ENCODE measurements at regions not wholly inside any gene's neighbourhood (a gene's known extent, or its start where the extent isn't known, plus 50 kb on each side); places are given as distances from the start of the nearest gene placed in this dataset.
"Not testable (repeated sequence)": the region's sequence is repeated elsewhere in the genome, so short reads cannot be mapped to it uniquely, and the experiment has no call there.

DNA sequence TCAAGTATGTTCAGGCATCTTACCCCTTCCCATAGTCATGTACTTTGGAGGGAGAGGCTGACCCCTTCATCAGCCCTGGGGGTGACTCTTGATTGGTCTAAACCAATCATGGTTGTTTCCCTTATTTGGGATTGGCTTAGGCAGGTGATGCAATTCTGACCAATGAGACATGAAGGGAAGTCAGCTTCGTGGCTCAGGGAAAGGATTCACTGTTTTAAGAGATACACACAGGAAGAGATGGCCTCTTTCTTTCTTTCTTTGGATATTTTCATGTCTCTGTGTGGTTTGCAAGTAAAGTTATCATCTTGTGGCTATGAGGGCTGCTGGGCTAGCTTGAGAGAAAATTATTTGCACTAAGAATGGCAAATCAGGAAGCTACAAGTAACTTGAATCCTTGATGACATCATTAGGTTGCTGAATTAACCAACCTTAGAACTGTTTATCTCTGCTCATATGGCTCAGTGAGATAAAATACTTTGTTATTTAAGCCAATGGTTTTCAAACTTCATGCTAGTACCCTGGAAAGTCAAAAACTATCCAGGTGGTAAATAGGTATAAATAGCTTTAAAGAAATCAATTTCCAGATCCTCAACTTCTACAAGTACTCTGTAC, 144.2 kb upstream of the CENPW start:
- peaks cover 8% of the 10 kb centered on the region for H3K36me3 Mint-ChIP-seq (ENCODE audit: low read depth)
- peaks cover 5% of the 10 kb centered on the region for H3K9me3 Mint-ChIP-seq
- no peaks in the 10 kb centered on the region for H3K27me3 Mint-ChIP-seq
- H3K27ac Mint-ChIP-seq = no peak overlapping the region
- no peak overlapping the region for H3K4me3 Mint-ChIP-seq
- H3K4me1 Mint-ChIP-seq = peaks cover 11% of the 10 kb centered on the region
- ChIA-PET POLR2A (no interaction called here), CTCF (no interaction called here)
- DNase-seq = no peak

- no peaks in the 10 kb centered on the region for H3K27me3 Mint-ChIP-seq
- no peak overlapping the region for H3K4me3 Mint-ChIP-seq
- ChIA-PET CTCF (no interaction called here), POLR2A (no interaction called here)
- H3K4me1 Mint-ChIP-seq = peaks cover 11% of the 10 kb centered on the region
- H3K36me3 Mint-ChIP-seq (ENCODE audit: low read depth) = peaks cover 8% of the 10 kb centered on the region
- no peak overlapping the region for H3K27ac Mint-ChIP-seq
- no peak for DNase-seq
- H3K9me3 Mint-ChIP-seq = peaks cover 5% of the 10 kb centered on the region
These were observed 141.3 kb upstream of the CENPW start for GRCh38 chr6:126198631-126199030.

GRCh38 chr6:126199466-126199865, 140.4 kb upstream of the CENPW start:
- Mint-ChIP-seq H3K27me3 (no peaks in the 10 kb centered on the region), H3K9me3 (peaks cover 5% of the 10 kb centered on the region), H3K36me3 (ENCODE audit: low read depth) (peaks cover 8% of the 10 kb centered on the region), H3K27ac (peak overlapping the region; percentile 36), H3K4me1 (peaks cover 11% of the 10 kb centered on the region), H3K4me3 (peak overlapping the region; percentile 25)
- CTCF ChIA-PET = no interaction called here
- no peak for DNase-seq
- POLR2A ChIA-PET = no interaction called here

DNA sequence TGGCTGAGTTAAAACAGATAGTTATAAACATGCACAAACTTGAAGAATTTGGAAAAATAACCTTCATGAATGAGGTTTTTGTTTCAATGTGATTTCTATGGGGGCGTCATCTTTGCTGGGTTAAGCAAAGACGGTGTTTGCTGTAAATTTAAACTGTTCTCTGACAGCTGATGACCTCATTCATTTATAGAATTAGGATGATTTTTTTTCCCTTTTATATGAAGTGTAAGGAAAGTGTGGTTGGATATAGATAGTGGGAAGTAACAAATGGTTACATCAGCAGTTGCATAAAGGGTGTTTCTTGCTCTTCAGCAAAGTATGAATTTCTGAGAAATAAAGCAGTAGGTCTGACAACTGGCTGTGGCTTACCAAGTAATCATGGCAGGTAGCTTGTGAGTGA, 137.2 kb upstream of the CENPW start:
- H3K27me3 Mint-ChIP-seq = no peaks in the 10 kb centered on the region
- ChIA-PET CTCF (no interaction called here), POLR2A (no interaction called here)
- no peak overlapping the region for H3K27ac Mint-ChIP-seq
- no peak overlapping the region for H3K4me3 Mint-ChIP-seq
- peaks cover 11% of the 10 kb centered on the region for H3K4me1 Mint-ChIP-seq
- H3K9me3 Mint-ChIP-seq = peaks cover 5% of the 10 kb centered on the region
- no peak for DNase-seq
- peaks cover 8% of the 10 kb centered on the region for H3K36me3 Mint-ChIP-seq (ENCODE audit: low read depth)

DNA sequence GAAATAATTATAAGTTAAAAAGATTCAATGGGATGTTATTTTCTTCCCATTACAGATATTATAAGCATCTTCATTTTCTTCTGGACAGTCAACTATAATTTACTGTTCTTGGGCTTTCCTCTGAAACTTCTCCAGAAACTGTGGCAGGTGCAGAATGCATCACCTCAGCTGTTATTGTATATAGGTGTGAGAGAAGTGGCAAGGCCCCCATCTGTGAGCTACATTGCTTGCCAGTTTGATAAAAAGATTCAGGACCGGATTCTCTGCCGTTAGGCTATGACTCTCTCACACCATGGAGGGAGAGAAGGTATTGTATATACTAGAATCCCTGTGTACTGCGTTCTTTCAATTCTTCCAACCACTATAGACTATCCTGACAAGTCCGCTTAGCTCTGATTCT, 135.8 kb upstream of the CENPW start:
- CTCF ChIA-PET = no interaction called here
- DNase-seq = no peak
- POLR2A ChIA-PET = no interaction called here
- H3K36me3 Mint-ChIP-seq (ENCODE audit: low read depth) = peaks cover 3% of the 10 kb centered on the region
- peaks cover 7% of the 10 kb centered on the region for H3K4me1 Mint-ChIP-seq
- H3K9me3 Mint-ChIP-seq = peaks cover 5% of the 10 kb centered on the region
- no peak overlapping the region for H3K4me3 Mint-ChIP-seq
- H3K27me3 Mint-ChIP-seq = no peaks in the 10 kb centered on the region
- no peak overlapping the region for H3K27ac Mint-ChIP-seq

DNA sequence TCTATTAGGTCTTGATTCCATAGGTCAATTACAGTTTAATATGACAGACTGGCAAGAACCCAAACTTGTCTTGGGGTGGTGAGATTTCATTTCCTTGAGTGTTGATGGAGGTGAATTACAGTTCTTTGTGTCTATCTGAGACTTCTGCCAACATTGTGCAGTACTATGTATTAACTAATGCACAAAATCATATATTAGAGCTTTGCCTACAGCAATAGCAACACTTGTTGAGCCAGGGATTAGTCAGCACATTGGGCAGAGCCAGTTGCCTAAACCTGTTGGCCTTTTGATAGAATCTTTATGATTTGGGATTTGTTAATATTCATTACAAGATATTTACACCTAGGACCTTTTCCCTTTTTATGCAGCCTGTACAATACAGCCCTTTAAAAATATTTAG, 135.3 kb upstream of the CENPW start:
- Mint-ChIP-seq H3K27me3 (no peaks in the 10 kb centered on the region), H3K4me1 (peaks cover 2% of the 10 kb centered on the region), H3K36me3 (ENCODE audit: low read depth) (peaks cover 3% of the 10 kb centered on the region), H3K9me3 (peaks cover 4% of the 10 kb centered on the region), H3K27ac (no peak overlapping the region), H3K4me3 (no peak overlapping the region)
- no peak for DNase-seq
- ChIA-PET POLR2A (no interaction called here), CTCF (no interaction called here)

GRCh38 chr6:126206504-126207246, 133.2 kb upstream of the CENPW start:
- no peak for DNase-seq
- Mint-ChIP-seq H3K4me3 (no peak overlapping the region), H3K4me1 (no peaks in the 10 kb centered on the region), H3K9me3 (no peaks in the 10 kb centered on the region), H3K27ac (no peak overlapping the region), H3K27me3 (no peaks in the 10 kb centered on the region), H3K36me3 (ENCODE audit: low read depth) (no peaks in the 10 kb centered on the region)
- ChIA-PET CTCF (no interaction called here), POLR2A (no interaction called here)

DNA sequence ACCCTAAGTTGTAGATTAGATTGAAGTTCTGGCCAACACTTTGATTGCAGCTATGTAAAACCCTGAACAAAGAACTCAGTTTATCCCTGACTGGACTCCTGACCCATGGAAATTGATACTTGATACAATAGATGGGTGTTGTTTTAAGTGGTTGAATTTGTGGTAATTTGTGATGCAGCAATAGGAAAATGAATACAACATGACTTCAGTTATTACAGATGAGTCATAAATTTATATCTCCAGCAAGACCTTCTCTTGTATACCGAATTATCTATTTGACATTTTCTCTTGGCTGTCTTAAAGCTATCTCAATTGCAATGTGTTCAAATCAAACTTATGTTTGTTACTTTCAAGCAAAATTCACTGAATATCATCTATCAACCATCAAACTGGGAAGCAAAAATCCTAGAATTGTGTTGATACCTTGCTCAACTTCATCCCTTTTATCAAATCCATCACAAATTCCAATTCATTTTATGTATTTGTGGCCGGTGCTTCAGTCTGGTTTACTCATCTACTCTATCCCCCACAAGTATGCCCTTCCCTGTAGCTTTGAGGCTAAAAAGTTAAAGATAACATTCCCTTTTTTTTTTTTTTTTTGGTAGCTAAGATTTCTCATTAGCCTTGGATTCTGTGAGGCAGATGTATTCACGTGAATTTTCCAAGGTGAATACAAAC, 129.4 kb upstream of the CENPW start:
- H3K27me3 Mint-ChIP-seq = no peaks in the 10 kb centered on the region
- ChIA-PET CTCF (no interaction called here), POLR2A (no interaction called here)
- H3K4me1 Mint-ChIP-seq = no peaks in the 10 kb centered on the region
- H3K27ac Mint-ChIP-seq = no peak overlapping the region
- no peaks in the 10 kb centered on the region for H3K9me3 Mint-ChIP-seq
- no peak for DNase-seq
- H3K4me3 Mint-ChIP-seq = no peak overlapping the region
- no peaks in the 10 kb centered on the region for H3K36me3 Mint-ChIP-seq (ENCODE audit: low read depth)

GRCh38 chr6:126217497-126217896, 122.4 kb upstream of the CENPW start:
- no peak for DNase-seq
- Mint-ChIP-seq H3K27ac (no peak overlapping the region), H3K9me3 (no peaks in the 10 kb centered on the region), H3K36me3 (ENCODE audit: low read depth) (no peaks in the 10 kb centered on the region), H3K27me3 (no peaks in the 10 kb centered on the region), H3K4me1 (no peaks in the 10 kb centered on the region), H3K4me3 (no peak overlapping the region)
- POLR2A ChIA-PET = no interaction called here
- CTCF ChIA-PET = no interaction called here

DNA sequence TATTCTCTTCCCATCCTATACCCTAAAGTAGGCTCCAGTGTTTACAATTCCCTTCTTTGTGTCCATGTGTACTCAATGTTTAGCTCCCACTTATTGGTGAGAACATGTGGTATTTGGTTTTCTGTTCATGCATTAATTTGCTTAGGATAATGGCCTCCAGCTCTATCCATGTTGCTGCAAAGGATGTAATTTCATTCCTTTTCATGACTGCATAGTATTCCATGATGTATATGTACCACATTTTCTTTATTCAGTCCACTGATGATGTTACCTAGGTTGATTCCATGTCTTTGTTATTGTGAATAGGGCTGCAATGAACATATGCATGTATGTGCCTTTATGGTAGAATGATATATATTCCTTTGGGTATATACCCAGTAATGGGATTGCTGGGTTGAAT, 119.0 kb upstream of the CENPW start:
- H3K4me3 Mint-ChIP-seq; H3K36me3 Mint-ChIP-seq (ENCODE audit: low read depth); DNase-seq; H3K9me3 Mint-ChIP-seq; H3K27me3 Mint-ChIP-seq; H3K4me1 Mint-ChIP-seq; H3K27ac Mint-ChIP-seq; CTCF ChIA-PET; POLR2A ChIA-PET: not testable (repeated sequence)

DNA sequence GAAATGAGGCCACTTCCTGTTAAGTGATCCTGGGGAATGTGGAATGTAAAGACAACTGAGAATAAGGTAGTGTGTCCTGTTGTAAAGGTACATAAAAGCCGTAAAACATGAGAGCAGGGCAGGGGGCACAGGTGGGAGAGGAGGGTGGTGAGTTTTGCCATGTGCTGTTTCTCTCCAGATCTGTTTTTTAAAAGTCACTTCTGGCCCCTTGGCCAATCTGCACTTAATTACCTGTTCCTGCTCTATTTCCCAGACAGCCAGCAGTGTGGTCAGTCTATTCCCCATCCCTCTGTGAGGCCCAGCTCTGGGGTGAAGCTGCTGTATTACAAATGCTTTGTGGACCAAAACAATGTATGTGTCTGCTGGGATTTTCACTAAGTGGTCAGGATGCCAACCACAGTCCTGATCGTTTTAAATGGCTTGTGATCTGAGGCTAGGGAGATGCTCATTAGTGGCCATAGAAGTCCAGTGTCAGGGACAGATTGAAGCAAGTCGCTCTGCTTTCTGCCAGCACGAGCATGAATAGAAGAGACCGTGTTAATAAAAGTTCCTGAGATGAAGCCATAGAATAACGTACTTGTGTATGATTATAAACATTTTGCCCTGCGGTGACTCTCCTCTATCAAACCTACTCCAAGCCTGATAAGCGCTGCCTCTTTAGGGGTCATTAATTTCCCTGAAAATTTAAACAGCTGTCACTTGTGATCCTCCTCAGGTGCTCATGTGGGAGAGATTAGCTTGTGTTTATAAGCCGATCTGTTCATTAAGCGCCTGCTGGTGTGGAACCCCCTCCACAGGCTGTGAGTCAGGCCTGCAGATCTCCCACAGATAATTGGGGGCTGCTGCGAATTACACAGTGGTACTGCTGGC, 111.8 kb upstream of the CENPW start:
- H3K4me3 Mint-ChIP-seq = no peak overlapping the region
- CTCF ChIA-PET = no interaction called here
- H3K27me3 Mint-ChIP-seq = no peaks in the 10 kb centered on the region
- H3K36me3 Mint-ChIP-seq (ENCODE audit: low read depth) = no peaks in the 10 kb centered on the region
- no peaks in the 10 kb centered on the region for H3K4me1 Mint-ChIP-seq
- POLR2A ChIA-PET = no interaction called here
- H3K9me3 Mint-ChIP-seq = no peaks in the 10 kb centered on the region
- DNase-seq = no peak
- no peak overlapping the region for H3K27ac Mint-ChIP-seq

DNA sequence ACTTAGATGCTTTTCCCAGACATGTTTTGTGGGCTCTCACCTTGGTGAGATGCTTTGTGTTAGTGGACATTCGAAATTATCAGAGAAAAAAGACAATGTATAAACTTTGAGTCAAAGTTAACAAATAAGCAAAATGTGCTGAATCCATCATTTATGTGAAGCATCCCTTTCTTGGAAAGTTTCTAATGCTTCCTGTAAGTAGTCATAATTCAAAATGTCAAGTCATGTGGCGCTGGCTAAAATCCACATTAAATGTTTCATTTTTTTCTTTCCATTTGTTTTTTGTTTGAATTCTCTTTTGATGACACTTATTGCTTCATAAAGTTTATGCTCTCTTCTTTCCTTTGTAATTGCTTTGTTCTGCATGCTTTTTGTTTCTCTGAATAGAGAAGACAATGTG, 107.2 kb upstream of the CENPW start:
- ChIA-PET CTCF (no interaction called here), POLR2A (no interaction called here)
- DNase-seq = no peak
- Mint-ChIP-seq H3K9me3 (no peaks in the 10 kb centered on the region), H3K36me3 (ENCODE audit: low read depth) (no peaks in the 10 kb centered on the region), H3K27ac (no peak overlapping the region), H3K27me3 (no peaks in the 10 kb centered on the region), H3K4me3 (no peak overlapping the region), H3K4me1 (no peaks in the 10 kb centered on the region)

DNA sequence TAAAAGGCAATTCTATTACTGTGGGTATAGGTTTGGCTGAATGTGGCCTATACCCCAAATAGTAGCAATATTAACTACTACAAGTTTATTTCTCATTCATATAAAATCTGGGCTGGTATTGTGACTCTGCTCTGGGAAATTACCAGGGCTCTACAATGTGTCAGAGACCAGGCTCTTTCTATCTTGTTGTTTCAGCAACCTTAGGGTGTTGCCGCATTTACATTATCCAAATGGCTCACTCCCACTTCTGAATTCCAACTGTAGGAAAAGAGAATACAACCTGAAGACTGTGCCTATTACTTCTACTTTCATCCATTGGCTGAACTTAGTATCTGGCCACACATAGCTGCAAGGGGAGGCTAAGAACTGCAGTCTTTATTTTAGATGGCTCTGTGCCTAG, 106.7 kb upstream of the CENPW start:
- ChIA-PET CTCF (no interaction called here), POLR2A (no interaction called here)
- DNase-seq = no peak
- Mint-ChIP-seq H3K9me3 (no peaks in the 10 kb centered on the region), H3K36me3 (ENCODE audit: low read depth) (no peaks in the 10 kb centered on the region), H3K27ac (no peak overlapping the region), H3K4me1 (no peaks in the 10 kb centered on the region), H3K27me3 (no peaks in the 10 kb centered on the region), H3K4me3 (no peak overlapping the region)

Data from activated CD4-positive, alpha-beta T cell treated with anti-CD3 and anti-CD28 coated beads, Interleukin-2, amount 10 ng/mL, durations not matched to agents 7 days and 5 days (primary cell).